ENCODE measurements at regions not wholly inside any gene's neighbourhood (a gene's known extent, or its start where the extent isn't known, plus 50 kb on each side); places are given as distances from the start of the nearest gene placed in this dataset.

- no peaks in the 10 kb centered on the region for H3K36me3 ChIP-seq (ENCODE audit: control insufficient read depth, insufficient read depth, low read length)
- no peaks in the 10 kb centered on the region for H3K27me3 ChIP-seq (ENCODE audit: control insufficient read depth, insufficient read depth, low read length)
- no peaks in the 10 kb centered on the region for H3K4me1 ChIP-seq (ENCODE audit: control insufficient read depth, insufficient read depth, low read length)
- H3K27ac ChIP-seq (ENCODE audit: low read depth, low read length) = no peak overlapping the region
- H3K9me3 ChIP-seq (ENCODE audit: control insufficient read depth, insufficient read depth, low read length) = no peaks in the 10 kb centered on the region
- no peak overlapping the region for H3K4me3 ChIP-seq (ENCODE audit: low read depth, low read length)
- WGBS (ENCODE audit: insufficient coverage) = no CpG with 5 or more reads among the region's 2 CpGs
- DNase-seq (ENCODE audit: low read depth in 4 of 6, low spot score in 6 of 6) = no peak
These were observed 957.8 kb downstream of the C4orf33 start for GRCh38 chr4:130053723-130054122.

- H3K4me3 ChIP-seq (ENCODE audit: low read depth, low read length) = no peak overlapping the region
- no peaks in the 10 kb centered on the region for H3K4me1 ChIP-seq (ENCODE audit: control insufficient read depth, insufficient read depth, low read length)
- no peaks in the 10 kb centered on the region for H3K27me3 ChIP-seq (ENCODE audit: control insufficient read depth, insufficient read depth, low read length)
- no peak for DNase-seq (ENCODE audit: low read depth in 4 of 6, low spot score in 6 of 6)
- H3K36me3 ChIP-seq (ENCODE audit: control insufficient read depth, insufficient read depth, low read length) = no peaks in the 10 kb centered on the region
- WGBS (ENCODE audit: insufficient coverage) = no CpG with 5 or more reads among the region's 1 CpG
- no peaks in the 10 kb centered on the region for H3K9me3 ChIP-seq (ENCODE audit: control insufficient read depth, insufficient read depth, low read length)
- H3K27ac ChIP-seq (ENCODE audit: low read depth, low read length) = no peak overlapping the region
These were observed 959.0 kb downstream of the C4orf33 start for GRCh38 chr4:130054908-130055307.

- H3K4me1 ChIP-seq (ENCODE audit: control insufficient read depth, insufficient read depth, low read length) = no peaks in the 10 kb centered on the region
- WGBS (ENCODE audit: insufficient coverage) = no CpG with 5 or more reads among the region's 2 CpGs
- DNase-seq (ENCODE audit: low read depth in 4 of 6, low spot score in 6 of 6) = no peak
- H3K36me3 ChIP-seq (ENCODE audit: control insufficient read depth, insufficient read depth, low read length) = no peaks in the 10 kb centered on the region
- no peaks in the 10 kb centered on the region for H3K27me3 ChIP-seq (ENCODE audit: control insufficient read depth, insufficient read depth, low read length)
- H3K9me3 ChIP-seq (ENCODE audit: control insufficient read depth, insufficient read depth, low read length) = no peaks in the 10 kb centered on the region
- H3K27ac ChIP-seq (ENCODE audit: low read depth, low read length) = no peak overlapping the region
- no peak overlapping the region for H3K4me3 ChIP-seq (ENCODE audit: low read depth, low read length)
These were observed 960.3 kb downstream of the C4orf33 start for GRCh38 chr4:130056286-130056685.

GRCh38 chr4:130064471-130064870 is 968.5 kb downstream of the C4orf33 start:
- Histone ChIP-seq H3K4me1 (ENCODE audit: control insufficient read depth, insufficient read depth, low read length) (no peaks in the 10 kb centered on the region), H3K4me3 (ENCODE audit: low read depth, low read length) (no peak overlapping the region), H3K27ac (ENCODE audit: low read depth, low read length) (no peak overlapping the region), H3K27me3 (ENCODE audit: control insufficient read depth, insufficient read depth, low read length) (no peaks in the 10 kb centered on the region), H3K36me3 (ENCODE audit: control insufficient read depth, insufficient read depth, low read length) (no peaks in the 10 kb centered on the region), H3K9me3 (ENCODE audit: control insufficient read depth, insufficient read depth, low read length) (no peaks in the 10 kb centered on the region)
- DNase-seq (ENCODE audit: low read depth in 4 of 6, low spot score in 6 of 6) = no peak
- WGBS (ENCODE audit: insufficient coverage) = no CpG with 5 or more reads among the region's 2 CpGs

GRCh38 chr4:130067419-130067818 is 971.5 kb downstream of the C4orf33 start:
- WGBS (ENCODE audit: insufficient coverage) = 100% methylated on average over 1 of the region's 1 CpG
- no peaks in the 10 kb centered on the region for H3K27me3 ChIP-seq (ENCODE audit: control insufficient read depth, insufficient read depth, low read length)

DNA sequence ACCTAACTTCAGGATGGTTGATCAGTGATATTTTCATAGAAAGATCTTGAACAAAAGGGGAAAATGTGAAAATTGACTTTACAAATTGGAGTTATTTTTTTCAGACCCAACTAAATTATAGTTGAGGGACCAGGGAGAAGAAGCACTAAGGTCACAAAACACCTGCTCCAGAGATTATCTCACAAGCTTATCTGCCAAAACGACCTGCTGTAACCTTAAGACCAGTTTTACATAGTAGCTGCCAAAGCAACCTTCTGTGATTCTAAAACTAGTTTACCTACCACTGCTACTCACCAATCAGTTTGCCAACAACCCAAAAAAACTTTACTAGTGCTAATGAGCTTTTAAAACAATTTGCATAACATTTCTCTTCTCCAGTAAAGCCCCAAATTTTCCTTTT is 972.1 kb downstream of the C4orf33 start:
- no peaks in the 10 kb centered on the region for H3K36me3 ChIP-seq (ENCODE audit: control insufficient read depth, insufficient read depth, low read length)
- H3K27ac ChIP-seq (ENCODE audit: low read depth, low read length) = no peak overlapping the region
- no peak overlapping the region for H3K4me3 ChIP-seq (ENCODE audit: low read depth, low read length)
- no peak for DNase-seq (ENCODE audit: low read depth in 4 of 6, low spot score in 6 of 6)
- H3K4me1 ChIP-seq (ENCODE audit: control insufficient read depth, insufficient read depth, low read length) = no peaks in the 10 kb centered on the region
- H3K9me3 ChIP-seq (ENCODE audit: control insufficient read depth, insufficient read depth, low read length) = no peaks in the 10 kb centered on the region
- 45% methylated on average over 1 of the region's 1 CpG for WGBS (ENCODE audit: insufficient coverage)
- no peaks in the 10 kb centered on the region for H3K27me3 ChIP-seq (ENCODE audit: control insufficient read depth, insufficient read depth, low read length)

More at GRCh38 chr4:130067419-130067818, 971.5 kb downstream of the C4orf33 start:
- Histone ChIP-seq H3K27ac (ENCODE audit: low read depth, low read length) (no peak overlapping the region), H3K4me1 (ENCODE audit: control insufficient read depth, insufficient read depth, low read length) (no peaks in the 10 kb centered on the region), H3K36me3 (ENCODE audit: control insufficient read depth, insufficient read depth, low read length) (no peaks in the 10 kb centered on the region), H3K9me3 (ENCODE audit: control insufficient read depth, insufficient read depth, low read length) (no peaks in the 10 kb centered on the region), H3K4me3 (ENCODE audit: low read depth, low read length) (no peak overlapping the region)
- no peak for DNase-seq (ENCODE audit: low read depth in 4 of 6, low spot score in 6 of 6)

DNA sequence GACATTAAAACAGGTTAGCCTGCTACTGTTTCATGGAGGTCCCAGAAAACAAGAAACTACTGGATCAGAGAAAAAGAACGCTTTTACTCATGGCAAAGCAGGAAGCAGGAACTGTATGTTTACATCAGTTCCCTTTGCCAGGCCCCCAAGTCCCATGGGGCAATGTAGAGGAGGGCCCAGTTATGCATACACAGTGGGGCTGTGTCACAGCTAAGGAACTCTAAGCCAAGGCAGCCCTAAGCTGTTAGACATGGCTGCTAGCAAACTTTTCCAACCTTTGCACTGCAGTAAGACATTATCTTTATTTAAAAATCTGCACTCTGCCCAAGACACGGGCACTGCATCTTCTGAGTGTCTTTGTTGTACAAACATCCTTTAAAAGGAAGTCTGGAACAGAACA is 975.8 kb downstream of the C4orf33 start:
- Histone ChIP-seq H3K27ac (ENCODE audit: low read depth, low read length) (no peak overlapping the region), H3K36me3 (ENCODE audit: control insufficient read depth, insufficient read depth, low read length) (no peaks in the 10 kb centered on the region), H3K4me1 (ENCODE audit: control insufficient read depth, insufficient read depth, low read length) (no peaks in the 10 kb centered on the region), H3K27me3 (ENCODE audit: control insufficient read depth, insufficient read depth, low read length) (no peaks in the 10 kb centered on the region), H3K4me3 (ENCODE audit: low read depth, low read length) (no peak overlapping the region), H3K9me3 (ENCODE audit: control insufficient read depth, insufficient read depth, low read length) (no peaks in the 10 kb centered on the region)
- DNase-seq (ENCODE audit: low read depth in 4 of 6, low spot score in 6 of 6) = no peak
- 75% methylated on average over 1 of the region's 2 CpGs for WGBS (ENCODE audit: insufficient coverage)

GRCh38 chr4:130073145-130073790 is 977.3 kb downstream of the C4orf33 start:
- Histone ChIP-seq H3K9me3 (ENCODE audit: control insufficient read depth, insufficient read depth, low read length) (no peaks in the 10 kb centered on the region), H3K27ac (ENCODE audit: low read depth, low read length) (no peak overlapping the region), H3K4me1 (ENCODE audit: control insufficient read depth, insufficient read depth, low read length) (no peaks in the 10 kb centered on the region), H3K4me3 (ENCODE audit: low read depth, low read length) (no peak overlapping the region), H3K27me3 (ENCODE audit: control insufficient read depth, insufficient read depth, low read length) (no peaks in the 10 kb centered on the region), H3K36me3 (ENCODE audit: control insufficient read depth, insufficient read depth, low read length) (no peaks in the 10 kb centered on the region)
- no CpG with 5 or more reads among the region's 3 CpGs for WGBS (ENCODE audit: insufficient coverage)
- DNase-seq (ENCODE audit: low read depth in 4 of 6, low spot score in 6 of 6) = no peak

DNA sequence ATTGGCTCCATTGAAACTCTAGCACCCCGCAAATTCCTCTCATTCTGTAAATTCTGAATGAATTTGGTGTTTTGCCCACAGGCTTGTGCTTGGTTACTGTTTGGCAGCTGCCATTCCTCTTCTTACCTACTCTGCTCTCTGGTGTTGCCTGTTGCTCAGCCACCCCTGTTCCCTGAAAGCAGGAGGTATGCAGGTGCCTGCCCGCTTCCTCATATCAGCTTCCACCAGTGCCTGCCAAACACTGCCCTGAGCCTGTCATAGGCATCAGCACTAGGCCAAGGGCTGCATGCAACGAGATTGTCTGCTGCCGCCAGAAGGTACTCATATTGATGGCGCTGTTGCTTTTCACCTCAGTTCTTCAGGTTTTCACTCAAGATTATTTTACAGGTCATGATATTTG is 978.1 kb downstream of the C4orf33 start:
- Histone ChIP-seq H3K4me3 (ENCODE audit: low read depth, low read length) (no peak overlapping the region), H3K9me3 (ENCODE audit: control insufficient read depth, insufficient read depth, low read length) (no peaks in the 10 kb centered on the region), H3K4me1 (ENCODE audit: control insufficient read depth, insufficient read depth, low read length) (no peaks in the 10 kb centered on the region), H3K36me3 (ENCODE audit: control insufficient read depth, insufficient read depth, low read length) (no peaks in the 10 kb centered on the region), H3K27me3 (ENCODE audit: control insufficient read depth, insufficient read depth, low read length) (no peaks in the 10 kb centered on the region), H3K27ac (ENCODE audit: low read depth, low read length) (no peak overlapping the region)
- no peak for DNase-seq (ENCODE audit: low read depth in 4 of 6, low spot score in 6 of 6)
- 88% methylated on average over 1 of the region's 5 CpGs for WGBS (ENCODE audit: insufficient coverage)

DNA sequence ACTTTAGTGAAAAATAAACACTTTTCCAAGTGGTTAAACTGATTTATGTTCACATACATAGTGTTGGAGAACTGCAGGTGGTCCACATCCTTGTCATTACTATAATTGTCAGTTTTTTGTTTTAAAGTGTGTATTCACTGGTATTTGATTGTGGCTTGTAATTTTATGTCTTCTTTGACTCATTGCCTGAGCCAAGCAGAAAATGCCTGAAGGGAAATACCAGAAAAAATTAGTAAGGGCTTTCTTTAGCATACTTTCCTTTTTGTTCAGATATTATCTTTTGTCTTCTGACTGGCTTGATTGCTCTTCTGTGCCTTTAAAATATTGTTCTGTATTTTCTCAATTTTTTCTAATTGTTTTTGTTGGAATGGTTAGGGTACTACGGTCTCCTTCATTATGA is 981.3 kb downstream of the C4orf33 start:
- peak in 1 of 6 donors; percentile 22 for DNase-seq (ENCODE audit: low read depth in 4 of 6, low spot score in 6 of 6)
- H3K4me3 ChIP-seq (ENCODE audit: low read depth, low read length) = no peak overlapping the region
- no peaks in the 10 kb centered on the region for H3K27me3 ChIP-seq (ENCODE audit: control insufficient read depth, insufficient read depth, low read length)
- WGBS (ENCODE audit: insufficient coverage) = no CpG with 5 or more reads among the region's 1 CpG
- H3K36me3 ChIP-seq (ENCODE audit: control insufficient read depth, insufficient read depth, low read length) = no peaks in the 10 kb centered on the region
- no peak overlapping the region for H3K27ac ChIP-seq (ENCODE audit: low read depth, low read length)
- no peaks in the 10 kb centered on the region for H3K4me1 ChIP-seq (ENCODE audit: control insufficient read depth, insufficient read depth, low read length)
- H3K9me3 ChIP-seq (ENCODE audit: control insufficient read depth, insufficient read depth, low read length) = no peaks in the 10 kb centered on the region

Measured in spinal cord (tissue), 9 donors.